GM21423 (cell line): ENCODE measurements at regions not wholly inside any gene's neighbourhood (a gene's known extent, or its start where the extent isn't known, plus 50 kb on each side); places are given as distances from the start of the nearest gene placed in this dataset.

Experiments used
- ATAC-seq: cut with Tn5 transposase; IDR thresholded peaks from one replicate; pipeline ENCODE4 v1.9.1; 2021; ENCODE audit warnings: mild to moderate bottlenecking, moderate library complexity; ENCODE audit not compliant: unreplicated experiment

DNA sequence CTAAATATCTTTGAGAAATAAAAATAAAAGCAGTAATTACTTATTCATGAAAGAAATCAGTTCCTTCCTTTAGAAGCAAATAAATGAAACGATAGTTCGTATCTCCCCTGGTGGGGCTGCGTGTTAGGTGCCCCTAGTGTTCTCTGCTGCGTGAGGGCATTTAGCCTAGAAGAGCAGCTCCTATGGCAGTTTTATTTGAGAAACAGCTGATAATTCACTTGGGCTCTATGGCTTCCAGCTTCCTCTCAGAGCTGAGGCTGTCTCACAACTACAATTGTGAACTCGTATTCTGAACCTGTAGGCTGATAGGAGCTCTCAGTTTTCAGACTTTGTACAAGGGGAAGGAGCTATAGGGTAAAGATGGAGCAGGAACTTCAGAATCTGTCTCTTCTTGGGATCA is 540.0 kb upstream of the MAP3K7 start:
- ATAC-seq: no peak

DNA sequence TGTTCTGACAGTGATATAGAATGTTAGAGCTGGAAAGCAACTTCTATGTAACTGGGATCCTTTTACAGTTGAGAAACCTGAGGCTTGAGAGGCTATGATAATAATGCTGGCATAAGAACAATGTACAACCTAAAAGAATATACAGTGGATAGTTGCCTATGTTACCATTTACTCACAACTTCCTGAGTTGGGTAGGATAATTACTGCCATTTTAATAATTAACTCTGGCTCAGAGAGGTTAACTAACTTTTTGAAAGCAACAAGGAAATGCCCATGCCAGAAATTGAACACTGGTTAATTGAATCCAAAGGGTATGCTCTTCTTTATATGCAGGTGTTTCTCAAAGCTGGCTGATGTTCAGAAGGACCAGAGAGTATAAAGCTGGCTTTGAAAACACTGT is 530.7 kb upstream of the MAP3K7 start:
- ATAC-seq: no peak

DNA sequence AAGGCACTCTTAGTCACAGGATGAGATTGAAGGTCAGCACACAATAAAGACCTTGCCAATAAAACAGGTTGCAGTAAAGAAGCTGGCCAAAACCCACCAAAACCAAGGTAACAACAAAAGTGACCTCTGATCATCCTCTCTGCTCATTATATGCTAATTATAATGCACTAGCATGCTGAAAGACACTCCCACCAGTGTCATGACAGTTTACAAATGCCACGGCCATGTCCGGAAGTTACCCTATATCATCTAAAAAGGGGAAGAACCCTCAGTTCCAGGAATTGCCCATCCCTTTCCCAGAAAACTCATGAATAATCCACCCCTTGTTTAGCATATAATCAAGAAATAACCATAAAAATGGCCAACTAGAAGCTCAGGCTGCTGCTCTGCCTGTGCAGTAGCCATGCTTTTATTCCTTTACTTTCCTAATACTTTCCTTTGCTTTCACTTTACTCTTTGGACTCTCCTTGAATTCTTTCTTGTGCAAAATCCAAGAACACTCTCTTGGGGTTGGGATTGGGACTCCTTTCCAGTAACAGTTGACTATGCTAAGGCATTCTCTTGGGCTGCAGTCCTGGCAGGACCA is 527.3 kb upstream of the MAP3K7 start:
- no peak for ATAC-seq

DNA sequence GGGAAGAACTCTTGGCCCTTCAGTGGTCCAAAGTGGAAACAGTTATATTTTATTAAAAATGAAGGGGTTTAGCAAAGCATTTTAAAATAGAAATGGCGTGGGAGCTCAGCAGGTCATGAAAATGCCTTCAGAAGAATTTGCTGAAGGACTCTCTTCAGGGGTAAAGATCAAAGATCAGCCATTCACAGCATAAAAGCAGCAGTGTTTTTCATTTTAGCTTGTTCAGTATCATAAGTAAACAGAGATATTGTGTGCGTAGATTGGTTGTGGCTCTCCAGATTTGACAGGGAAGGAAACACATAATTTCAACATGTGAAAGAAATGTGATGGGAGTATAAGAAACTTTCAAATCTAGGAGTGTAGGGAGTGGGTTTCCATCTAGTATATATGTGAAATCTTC is 519.2 kb upstream of the MAP3K7 start:
- ATAC-seq: no peak

DNA sequence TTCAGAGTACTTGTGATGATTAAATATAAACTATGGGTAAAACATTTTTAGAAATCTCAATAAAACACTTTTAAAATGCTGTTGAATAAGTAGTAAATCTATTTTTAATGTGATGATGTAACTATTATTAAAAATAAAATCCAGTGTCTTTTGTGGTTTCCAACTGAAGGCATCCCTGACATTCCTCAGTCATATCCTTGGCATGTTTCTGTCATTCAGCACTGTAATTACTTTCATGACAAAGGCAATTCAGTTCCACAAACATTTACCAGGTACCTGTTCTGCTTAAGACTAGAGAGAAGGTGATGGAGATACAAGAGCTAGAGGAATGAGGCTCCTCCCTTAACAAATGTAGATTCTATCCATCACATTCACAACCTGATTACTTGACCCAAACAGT is 518.7 kb upstream of the MAP3K7 start:
- no peak for ATAC-seq

DNA sequence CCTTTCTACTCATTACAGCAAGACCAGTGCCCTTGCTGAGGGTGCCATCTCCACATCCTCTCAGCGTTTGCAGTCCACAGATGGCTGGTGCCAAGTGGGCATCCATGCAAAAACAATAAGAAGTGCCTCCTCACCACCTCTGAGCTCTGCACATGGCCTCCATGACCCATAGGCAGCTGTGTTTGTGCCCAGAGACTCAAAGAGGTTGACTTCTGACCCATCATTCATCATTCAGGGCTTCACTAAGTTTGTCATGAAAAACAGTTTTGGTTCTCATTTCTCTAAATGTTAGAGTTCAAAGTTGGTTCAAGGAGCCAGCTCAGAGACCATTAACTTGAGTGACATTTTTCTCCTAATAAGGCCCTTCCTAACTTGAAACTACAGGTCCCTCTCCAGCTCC is 512.6 kb upstream of the MAP3K7 start:
- ATAC-seq: no peak

DNA sequence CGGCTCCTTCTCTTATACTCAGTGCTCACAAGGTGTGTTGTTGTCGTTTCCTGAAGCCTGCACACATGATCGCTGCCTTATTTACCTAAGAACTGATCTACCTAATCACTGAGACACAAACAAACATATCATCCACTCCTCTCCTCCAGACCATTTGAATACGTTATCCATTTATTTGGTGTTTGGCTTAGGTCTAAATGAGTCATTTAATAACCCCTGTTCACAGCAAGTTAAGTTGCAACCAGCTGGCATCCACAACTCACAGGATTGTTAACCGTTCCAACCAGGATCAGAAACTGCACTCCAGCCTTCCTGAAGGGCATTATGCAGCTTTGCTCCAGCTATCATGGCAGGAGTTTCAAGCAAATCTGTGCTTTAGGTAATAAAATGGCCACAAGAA is 511.1 kb upstream of the MAP3K7 start:
- no peak for ATAC-seq

DNA sequence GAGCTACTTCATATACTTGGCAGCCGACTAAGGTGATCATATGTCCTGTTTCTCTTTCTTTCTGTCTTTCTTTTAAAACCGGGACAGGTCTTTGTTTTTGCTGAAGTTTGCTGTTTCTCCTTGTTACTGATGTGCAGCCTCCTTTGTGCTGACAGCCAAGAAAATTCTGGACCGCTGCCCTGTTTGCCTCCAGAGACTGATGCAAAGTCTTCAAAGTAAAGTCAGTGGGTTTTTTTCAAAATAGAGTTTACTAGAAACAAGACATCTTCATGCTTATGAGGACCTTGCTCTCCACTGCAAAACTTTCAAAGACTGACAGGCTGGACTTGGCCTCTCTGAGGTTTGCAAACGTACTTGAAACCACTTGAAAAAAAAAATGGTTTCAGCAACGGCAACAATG is 510.5 kb upstream of the MAP3K7 start:
- ATAC-seq: no peak

DNA sequence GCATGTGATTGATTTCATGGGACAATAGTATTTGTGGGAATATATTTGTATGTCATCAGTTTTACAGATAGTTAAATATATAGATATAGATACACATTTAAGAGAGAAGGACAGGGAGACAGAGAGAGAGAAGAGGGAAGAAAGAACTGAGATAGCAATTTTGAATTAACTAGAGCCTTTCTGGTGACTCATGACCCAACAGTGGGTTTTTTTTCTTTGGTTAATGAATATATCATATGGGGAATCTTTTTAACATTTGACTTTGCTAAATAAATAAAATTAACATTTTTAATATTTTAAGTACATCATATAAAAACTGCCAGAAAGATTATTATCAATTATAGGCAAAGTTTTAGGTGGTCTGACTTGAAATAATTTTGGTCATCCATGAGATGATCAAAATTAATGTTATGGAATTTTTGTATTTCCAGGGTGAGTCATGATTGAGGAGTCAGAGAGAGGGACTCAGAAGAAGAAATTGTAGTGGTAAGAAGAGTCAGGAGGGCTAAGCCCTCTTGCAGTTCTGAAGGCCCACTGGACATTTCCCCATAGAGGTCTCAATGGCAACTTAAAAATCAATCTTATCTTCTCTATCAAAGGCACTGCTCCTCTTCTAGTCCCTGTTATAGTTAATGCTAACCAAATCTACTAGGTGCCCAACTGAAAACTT is 508.1 kb upstream of the MAP3K7 start:
- ATAC-seq: no peak

DNA sequence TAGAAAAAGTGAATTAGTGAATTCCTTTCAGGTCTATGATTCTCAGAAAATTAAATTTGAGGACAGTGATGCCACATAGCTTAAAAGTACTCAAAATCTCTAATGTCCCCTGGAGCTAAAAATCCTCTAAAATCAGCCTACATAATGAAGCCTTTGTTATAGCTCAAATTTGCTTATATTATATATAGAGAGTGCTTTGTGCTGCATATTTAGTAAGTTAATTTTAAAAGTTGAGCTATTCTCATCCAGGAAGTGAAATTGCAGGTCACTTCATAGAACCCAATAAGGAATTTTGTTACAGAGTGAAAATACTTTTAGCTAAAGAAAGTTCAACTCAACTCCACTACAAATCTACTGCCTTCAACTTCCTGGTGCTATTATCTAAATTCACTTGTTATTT is 507.5 kb upstream of the MAP3K7 start:
- no peak for ATAC-seq

DNA sequence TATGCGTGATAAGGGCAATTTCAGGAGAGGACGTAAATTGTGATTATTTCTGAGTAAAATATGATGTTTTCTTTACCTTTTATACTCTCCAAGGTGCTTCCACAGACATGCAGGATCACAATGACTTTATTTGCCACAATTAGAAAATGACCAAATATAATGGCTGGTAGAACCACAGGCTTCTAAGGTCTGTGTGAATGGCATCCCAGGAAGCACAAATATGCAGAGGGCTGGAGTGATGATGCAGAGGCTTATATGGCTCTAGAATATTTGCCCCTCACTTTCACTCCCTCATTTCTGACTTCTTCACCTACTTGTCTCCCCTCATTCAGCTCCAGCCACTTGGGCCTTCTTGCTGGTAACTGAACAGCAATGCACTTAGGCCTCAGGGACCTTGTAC is 502.1 kb upstream of the MAP3K7 start:
- ATAC-seq: no peak

DNA sequence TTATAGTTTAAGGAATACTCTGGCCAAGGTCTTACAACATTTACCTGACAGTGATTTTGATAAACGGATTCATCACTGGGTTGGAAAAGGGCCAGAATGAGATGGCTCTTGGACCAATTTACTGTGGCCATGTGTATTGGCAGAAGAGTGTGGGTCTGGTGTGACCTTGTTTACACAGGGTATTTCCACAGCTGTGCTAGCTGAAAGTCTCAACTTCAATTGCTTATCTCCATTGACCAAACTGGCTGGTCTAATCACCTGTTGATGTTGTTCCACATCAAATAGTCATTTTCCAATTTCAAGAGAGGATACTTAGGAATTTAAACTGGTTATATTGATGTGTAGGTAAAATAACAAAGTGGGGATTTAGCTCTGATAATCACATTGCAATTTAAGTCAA is 501.6 kb upstream of the MAP3K7 start:
- ATAC-seq: no peak

DNA sequence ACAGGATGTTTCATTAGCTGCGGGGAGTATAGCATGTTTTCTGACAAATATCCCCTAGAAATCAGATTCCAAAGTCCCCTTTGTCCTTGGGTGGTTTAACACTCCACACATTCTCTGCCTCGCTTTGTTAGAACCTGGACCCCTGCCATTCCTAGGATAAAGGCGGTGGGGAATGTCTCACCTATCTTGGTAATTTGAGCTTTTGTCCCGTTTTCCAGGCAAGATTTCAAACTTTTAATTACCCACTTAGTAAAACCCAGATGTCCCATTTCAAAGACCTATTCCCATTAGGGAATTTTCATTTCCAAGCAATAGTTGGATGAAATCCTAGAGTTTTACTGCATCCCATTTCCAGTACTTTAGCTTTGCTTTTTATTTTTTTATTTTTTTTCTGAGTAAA is 501.0 kb upstream of the MAP3K7 start:
- ATAC-seq: no peak

DNA sequence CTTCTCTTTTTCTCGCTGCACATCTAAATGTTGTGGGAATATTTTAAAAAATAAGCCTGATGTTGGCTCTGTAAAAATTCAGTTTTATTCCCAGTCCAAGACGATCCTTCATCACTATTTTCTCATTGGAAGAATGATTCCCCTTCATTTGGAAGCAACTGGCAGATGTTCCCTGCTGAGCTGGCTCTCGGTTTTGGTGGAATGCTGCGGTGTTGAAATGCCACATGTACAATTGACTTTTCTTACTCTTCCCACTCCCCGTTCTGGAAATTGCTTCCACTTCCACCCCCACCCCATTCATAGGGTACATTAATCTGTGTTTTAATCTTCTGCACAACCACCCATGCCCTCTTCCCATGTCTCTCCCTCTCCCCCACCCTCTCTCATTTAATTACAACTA is 496.3 kb upstream of the MAP3K7 start:
- ATAC-seq: no peak

DNA sequence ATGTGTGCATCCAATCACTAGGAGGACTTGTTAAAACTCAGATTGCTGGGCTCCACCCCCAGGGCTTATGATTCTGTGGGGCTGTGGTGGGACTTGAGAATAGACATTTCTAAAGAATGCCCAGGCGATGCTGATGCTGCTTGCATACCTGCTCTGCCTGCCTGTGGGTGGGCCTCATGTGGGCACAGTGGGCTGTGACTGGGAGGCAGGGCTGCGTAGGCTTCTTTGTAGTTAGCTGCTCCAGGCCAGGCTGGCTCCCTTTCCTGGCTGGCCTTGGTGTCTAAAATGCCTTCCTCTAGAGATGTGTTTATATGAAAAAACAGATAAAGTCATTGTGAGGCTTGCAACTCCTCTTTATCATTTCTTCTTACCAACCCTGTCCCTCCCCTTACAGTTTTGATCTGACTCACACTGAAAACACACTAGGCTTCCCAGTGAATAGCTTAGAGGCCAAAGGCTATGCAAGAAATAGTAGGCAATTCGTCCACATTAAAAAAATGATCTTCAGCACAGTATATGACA is 495.5 kb upstream of the MAP3K7 start:
- no peak for ATAC-seq

DNA sequence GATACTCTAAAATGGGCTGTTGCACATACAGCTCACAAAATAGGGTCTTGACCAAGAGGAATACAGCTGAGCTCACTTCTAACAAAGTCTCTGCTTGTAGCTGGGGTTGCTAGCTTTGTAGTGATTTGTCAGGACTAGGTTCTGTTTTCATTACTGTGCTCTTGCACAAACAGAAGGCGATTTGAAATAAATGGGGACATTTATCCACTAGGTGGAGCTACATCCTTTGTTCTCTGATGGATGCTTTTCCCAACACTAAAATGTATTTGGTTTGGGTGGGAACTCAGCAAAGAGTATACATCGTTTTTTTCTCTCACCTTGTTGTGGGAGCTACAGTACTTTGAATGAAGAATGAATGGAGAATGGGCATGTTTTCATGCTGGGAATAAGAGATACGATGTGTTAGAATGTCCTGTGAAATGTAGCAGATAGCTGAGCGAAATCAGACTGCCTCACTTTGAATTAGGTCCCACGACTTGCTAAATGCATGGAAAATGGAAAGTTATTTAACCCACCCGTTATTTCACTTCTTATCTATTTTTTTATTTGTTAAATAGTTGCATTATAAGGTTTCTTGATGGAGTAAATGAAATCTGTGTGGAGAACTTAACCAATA is 494.7 kb upstream of the MAP3K7 start:
- no peak for ATAC-seq

DNA sequence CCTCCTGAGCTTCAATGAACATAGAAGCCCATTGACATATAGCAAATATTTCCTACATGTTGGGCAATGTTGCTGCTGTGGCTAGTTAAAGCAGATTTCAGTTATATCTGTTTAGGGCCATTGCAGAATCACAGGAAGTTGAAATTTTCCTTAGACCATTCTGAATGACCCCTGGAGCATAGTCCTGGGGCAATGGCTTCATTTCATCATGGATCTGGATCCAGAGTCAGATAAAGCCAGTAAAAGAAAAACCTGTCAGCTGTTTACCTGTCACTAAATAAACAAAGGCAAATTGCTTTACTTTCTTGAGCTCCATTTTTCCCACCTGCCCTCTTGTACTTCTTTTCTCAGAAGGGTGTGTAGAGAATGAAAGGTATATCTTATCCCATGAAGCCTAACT is 494.0 kb upstream of the MAP3K7 start:
- ATAC-seq: no peak

DNA sequence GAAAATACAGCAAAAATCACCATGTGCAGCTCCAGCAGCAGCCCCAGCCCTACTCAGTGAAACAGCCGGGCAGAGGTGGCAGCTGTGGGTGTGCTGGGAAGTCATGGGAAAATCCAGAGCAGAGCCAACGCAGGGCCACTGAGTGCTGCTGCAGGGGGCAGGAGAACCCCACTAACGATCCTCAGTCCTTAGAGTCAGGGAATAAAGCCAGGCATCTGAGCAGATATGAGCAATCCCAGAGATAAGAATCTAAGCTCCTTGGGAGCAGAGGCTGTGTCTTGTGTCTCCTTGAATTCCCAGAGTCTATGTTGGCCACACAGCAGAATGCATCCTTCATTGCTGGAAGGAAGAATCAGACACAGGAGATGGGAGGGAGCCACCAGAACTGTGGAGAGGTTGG is 493.1 kb upstream of the MAP3K7 start:
- ATAC-seq: no peak

DNA sequence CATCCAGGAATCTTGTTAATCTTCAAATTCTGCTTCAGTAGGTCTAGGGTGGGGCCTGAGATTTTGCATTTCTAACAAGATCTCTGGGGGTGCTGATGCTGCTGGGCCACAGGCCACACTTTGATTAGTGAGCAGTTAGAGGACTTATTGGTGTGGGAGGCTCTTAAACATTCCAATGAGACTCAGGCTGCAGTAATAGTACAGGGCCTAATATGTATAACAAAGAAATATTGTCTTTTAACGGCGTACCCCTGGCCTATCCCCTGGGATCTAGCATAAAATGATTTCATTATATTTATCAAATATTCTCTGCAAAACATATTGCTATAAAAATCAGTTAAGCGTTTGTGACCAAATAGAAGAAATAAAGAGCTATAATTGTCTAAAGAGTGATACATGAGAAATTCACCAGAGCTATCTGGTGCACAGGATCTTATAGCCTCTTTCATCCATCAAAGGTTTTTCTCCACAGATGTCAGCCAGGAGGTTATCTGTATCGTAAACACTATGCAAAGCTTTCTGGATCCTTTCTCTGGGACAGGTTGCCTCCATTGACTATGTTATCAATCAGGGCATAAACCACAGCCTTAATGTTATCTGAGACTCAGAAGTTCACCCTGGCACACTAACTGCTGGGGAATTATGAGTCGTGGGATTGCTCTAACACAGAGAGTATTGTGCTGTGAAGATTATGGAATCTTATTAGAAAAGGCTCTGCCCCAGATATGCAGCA is 488.5 kb upstream of the MAP3K7 start:
- no peak for ATAC-seq

DNA sequence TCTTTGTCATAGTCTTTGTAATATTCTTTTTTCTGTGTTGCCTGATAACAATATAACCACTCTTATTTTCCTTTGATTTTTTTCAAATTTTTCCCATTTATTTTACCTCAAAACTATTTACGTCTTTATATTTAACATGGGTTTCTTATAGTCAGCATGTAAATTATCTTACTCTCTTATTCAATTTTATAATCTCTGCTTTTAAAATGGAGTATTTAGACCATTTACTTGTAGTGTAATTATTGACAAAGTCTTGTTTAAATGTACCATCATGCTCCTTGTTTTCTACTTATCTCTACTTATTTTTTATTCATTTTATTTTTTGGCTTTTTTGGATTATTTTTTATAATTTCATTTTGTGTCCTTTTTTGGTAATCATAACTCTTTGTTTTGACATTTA is 476.5 kb upstream of the MAP3K7 start:
- ATAC-seq: no peak

DNA sequence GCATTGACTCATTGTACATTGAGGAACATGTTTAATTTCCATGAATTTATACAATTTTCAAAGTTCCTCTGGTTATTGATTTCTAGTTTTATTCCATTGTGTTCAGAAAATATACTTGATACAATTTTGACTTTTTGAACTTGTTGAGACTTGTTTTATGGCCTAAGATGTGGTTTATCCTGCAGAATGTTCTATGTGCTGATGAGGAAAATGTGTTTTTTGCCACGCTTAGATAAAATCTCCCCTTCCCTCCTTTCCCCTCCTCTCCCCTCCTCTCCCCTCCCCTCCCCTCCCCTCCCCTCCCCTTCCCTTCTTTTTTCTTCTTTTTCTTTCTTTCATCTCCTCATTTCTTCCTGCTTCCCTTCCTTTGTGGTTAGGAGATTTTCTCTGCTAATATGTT is 470.8 kb upstream of the MAP3K7 start:
- ATAC-seq: no peak

DNA sequence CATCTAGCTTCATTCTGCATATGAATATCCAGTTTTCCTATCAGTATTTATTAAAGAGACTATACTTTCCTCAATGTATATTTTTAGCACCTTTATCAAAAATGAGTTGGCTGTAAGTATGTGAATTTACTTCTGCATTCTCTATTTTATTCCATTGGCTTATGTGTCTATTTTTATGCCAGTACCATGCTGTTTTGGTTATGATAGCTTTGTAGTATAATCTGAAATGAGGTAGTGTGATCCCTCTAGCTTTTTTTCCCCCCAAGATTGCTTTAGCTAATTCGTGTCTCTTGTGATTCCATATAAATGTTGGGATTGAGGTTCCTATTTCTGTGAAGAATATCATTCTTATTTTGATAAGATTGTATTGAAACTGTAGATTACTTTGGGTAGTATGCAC is 469.1 kb upstream of the MAP3K7 start:
- ATAC-seq: no peak
